ENCODE measurements at regions not wholly inside any gene's neighbourhood (a gene's known extent, or its start where the extent isn't known, plus 50 kb on each side); places are given as distances from the start of the nearest gene placed in this dataset.

- intact Hi-C loops (cut with micrococcal nuclease), result no loop called here
- POLR2A ChIA-PET, result no interaction called here
Measured at GRCh38 chr14:55948399-55948798, 169.8 kb upstream of the PELI2 start.

More at GRCh38 chr14:55948399-55948798, 169.8 kb upstream of the PELI2 start:
- no peak overlapping the region for H3K4me3 ChIP-seq (replicated peaks in 1 of 3; ENCODE audit: insufficient read depth in 1 of 3, low read depth in 1 of 3, low read length in 3 of 3)
- H3K27me3 ChIP-seq (ENCODE audit: control insufficient read depth in 2 of 2, insufficient read depth in 2 of 2, low read length in 2 of 2), result peaks cover 0 to 4% of the 10 kb centered on the region in 2 experiments
- no peaks in the 10 kb centered on the region for H4K20me1 ChIP-seq (replicated peaks; ENCODE audit: control insufficient read depth, extremely low read depth, insufficient read depth, low read length)
- H3K79me2 ChIP-seq (ENCODE audit: control insufficient read depth, insufficient read depth, low read length), result no peaks in the 10 kb centered on the region
- dilution Hi-C loops (cut with MboI; ENCODE audit: extremely low pct_ligation_motif_present, low sequenced_read_pairs), result no loop called here
- TF ChIP-seq JUN (IDR thresholded peaks at IDR 0.05; ENCODE audit: borderline replicate concordance, insufficient read depth, insufficient read length, low read depth) (no peak), CTCF (IDR thresholded peaks at IDR 0.05; ENCODE audit: extremely low read depth in 1 of 2, insufficient read depth in 1 of 2, low read depth in 1 of 2, low read length in 2 of 2) (no peak), POLR2A (IDR thresholded peaks at IDR 0.05; ENCODE audit: low read depth, low read length) (no peak), MAX (IDR thresholded peaks at IDR 0.05; ENCODE audit: insufficient read depth, insufficient read length) (no peak), EZH2 (IDR thresholded peaks at IDR 0.05; ENCODE audit: borderline replicate concordance, low read depth, low read length, severe bottlenecking) (no peak), FOS (IDR thresholded peaks at IDR 0.05; ENCODE audit: borderline replicate concordance, insufficient read depth, low read length) (no peak), MYC (IDR thresholded peaks at IDR 0.05; ENCODE audit: low read depth, low read length) (no peak), GATA2 (IDR thresholded peaks at IDR 0.05; ENCODE audit: insufficient read depth, insufficient read length, low read depth, low read length) (no peak), POLR2AphosphoS5 (IDR thresholded peaks at IDR 0.05; ENCODE audit: insufficient read depth, low read depth, low read length) (no peak)
- no peak for FAIRE-seq
- H3K4me1 ChIP-seq (ENCODE audit: control insufficient read depth, extremely low read depth, insufficient read depth, low read length), result no peaks in the 10 kb centered on the region
- H3K9me1 ChIP-seq (replicated peaks; ENCODE audit: control insufficient read depth, extremely low read depth, insufficient read depth, low read length), result no peaks in the 10 kb centered on the region
- H3K4me2 ChIP-seq (ENCODE audit: insufficient read depth, low read length), result no peak overlapping the region
- H3K27ac ChIP-seq (ENCODE audit: insufficient read depth, low read depth, low read length), result no peak overlapping the region
- H2AFZ ChIP-seq (ENCODE audit: low read depth, low read length), result no peak overlapping the region
- CTCF ChIA-PET, result no interaction called here
- no TSS peak for BruUV-seq (replicated peaks)
- no peaks in the 10 kb centered on the region for H3K36me3 ChIP-seq (ENCODE audit: control insufficient read depth in 2 of 2, extremely low read depth in 1 of 2, insufficient read depth in 2 of 2, low read length in 2 of 2)
- no peak overlapping the region for H3K9ac ChIP-seq (replicated peaks; ENCODE audit: extremely low read depth, insufficient read depth, low read length)
- no peaks in the 10 kb centered on the region for H3K9me3 ChIP-seq (replicated peaks; ENCODE audit: control insufficient read depth, insufficient read depth, low read length)
- DNase-seq (ENCODE audit: low read depth, low spot score), result no peak
